A549 (cell line): ENCODE measurements at regions not wholly inside any gene's neighbourhood (a gene's known extent, or its start where the extent isn't known, plus 50 kb on each side); places are given as distances from the start of the nearest gene placed in this dataset.

Experiments used
- ATAC-seq, 2 experiments: fragments of 200-7000 bp in 1 of 2; fragments of >200 bp in 1 of 2; cut with Nextera tagmentation in 1 of 2; cut with Tn5 transposase in 1 of 2; 3 replicates each; pipeline versions ENCODE4 v1.8.0 to v1.9.1; 2018 to 2020; ENCODE audit warnings: mild to moderate bottlenecking in 1 of 2, moderate library complexity in 1 of 2
- CTCF ChIA-PET: fragments of 300-600 bp; sonication (Branson Sonifier 250); formaldehyde crosslinking; extraction: SDS; loops from one replicate; lab custom pipeline; 2021; ENCODE audit warnings: antibody characterized with exemption, inconsistent platforms; lab: Yijun Ruan, JAX
- POLR2A ChIA-PET: fragments of 350-600 bp; formaldehyde crosslinking; extraction: SDS; loops from one replicate; lab custom pipeline; 2021; ENCODE audit warnings: antibody characterized with exemption, inconsistent platforms; lab: Yijun Ruan, JAX
- DNase-seq, 2 experiments: peaks; one replicate each; pipeline versions ENCODE4 v3.0.0 to v3.0.0-alpha.2; 2011 to 2016; ENCODE audit warnings: low read depth in 1 of 2, low spot score in 1 of 2
- FAIRE-seq: peaks from 2 replicates; lab custom pipeline; 2011; peaks lifted over from hg19 to GRCh38; lab: Jason Lieb, UNC
- H3K27ac ChIP-seq, 2 experiments: fragments of >200 bp; sonication (Bioruptor Twin); formaldehyde crosslinking; 3 replicates each; pipeline ENCODE4 v1.5.1; 2016 to 2017
- H3K4me1 ChIP-seq: fragments of >200 bp; sonication (Bioruptor Twin); formaldehyde crosslinking; 3 replicates; pipeline ENCODE4 v1.6.1; 2016
- H3K4me2 ChIP-seq: fragments of >200 bp; sonication (Bioruptor Twin); formaldehyde crosslinking; 3 replicates; pipeline ENCODE4 v1.6.1; 2016
- H3K4me3 ChIP-seq: fragments of >200 bp; sonication (Bioruptor Twin); formaldehyde crosslinking; 3 replicates; pipeline ENCODE4 v1.5.1; 2016
- H3K9me3 ChIP-seq: fragments of >200 bp; sonication (Bioruptor Twin); formaldehyde crosslinking; 3 replicates; pipeline ENCODE4 v1.6.1; 2016
- BHLHE40 ChIP-seq: IDR thresholded peaks from 2 replicates; pipeline ENCODE4 v1.6.1; 2012; ENCODE audit warnings: low read depth, low read length, inconsistent platforms
- CEBPB ChIP-seq, 2 experiments: fragments of >200 bp in 1 of 2; sonication (Bioruptor Twin) in 1 of 2; formaldehyde crosslinking in 1 of 2; IDR thresholded peaks; 2 replicates each; pipeline ENCODE4 v1.6.1; 2012 to 2016
- EHF ChIP-seq: fragments of 250-450 bp; sonication (Bioruptor Pico); IDR thresholded peaks from 2 replicates; pipeline ENCODE4 v1.5.0; 2020; ENCODE audit warnings: mild to moderate bottlenecking
- FOXS1 ChIP-seq: fragments of 250-450 bp; sonication (Bioruptor Pico); IDR thresholded peaks from 2 replicates; pipeline ENCODE4 v1.5.0; 2020; ENCODE audit warnings: mild to moderate bottlenecking, moderate library complexity
- GATA3 ChIP-seq: IDR thresholded peaks from 2 replicates; pipeline ENCODE4 v1.6.1; 2012; ENCODE audit warnings: borderline replicate concordance
- HEYL ChIP-seq: fragments of 250-450 bp; sonication (Bioruptor Pico); IDR thresholded peaks from 2 replicates; pipeline ENCODE4 v1.8.0; 2021; ENCODE audit warnings: mild to moderate bottlenecking, moderate library complexity
- HOXA7 ChIP-seq: fragments of 250-450 bp; sonication (Bioruptor Pico); IDR thresholded peaks from 2 replicates; pipeline ENCODE4 v1.5.0; 2020; ENCODE audit warnings: mild to moderate bottlenecking, moderate library complexity
- HOXB13 ChIP-seq: fragments of 250-450 bp; sonication (Bioruptor Pico); IDR thresholded peaks from 2 replicates; pipeline ENCODE4 v1.5.0; 2020; ENCODE audit warnings: low read depth, mild to moderate bottlenecking, moderate library complexity
- HOXB5 ChIP-seq: fragments of 250-450 bp; sonication (Bioruptor Pico); IDR thresholded peaks from 2 replicates; pipeline ENCODE4 v1.5.0; 2020; ENCODE audit warnings: mild to moderate bottlenecking, moderate library complexity
- JUNB ChIP-seq: fragments of >200 bp; sonication (Bioruptor Twin); formaldehyde crosslinking; IDR thresholded peaks from 2 replicates; pipeline ENCODE4 v1.6.1; 2016
- KDM5A ChIP-seq: fragments of 200-600 bp; sonication (generic); IDR thresholded peaks from 2 replicates; pipeline ENCODE4 v1.6.1; 2016; ENCODE audit warnings: antibody characterized with exemption, mild to moderate bottlenecking
- MAFK ChIP-seq: fragments of 450-650 bp; IDR thresholded peaks from 2 replicates; pipeline ENCODE4 v1.6.1; 2014; ENCODE audit not compliant: partially characterized antibody
- NFE2L2 ChIP-seq: fragments of 150-350 bp; conservative IDR thresholded peaks from 2 replicates; pipeline ENCODE4 v1.6.1; 2014; ENCODE audit warnings: low read length
- RAD21 ChIP-seq, 2 experiments: fragments of >200 bp in 1 of 2; sonication (Bioruptor Twin) in 1 of 2; formaldehyde crosslinking in 1 of 2; IDR thresholded peaks in 1 of 2; conservative IDR thresholded peaks in 1 of 2; 2 replicates in 1 of 2; 3 replicates in 1 of 2; pipeline ENCODE4 v1.6.1; 2012 to 2018; ENCODE audit warnings: inconsistent platforms in 1 of 2
- RCOR1 ChIP-seq: fragments of 150-350 bp; IDR thresholded peaks from 2 replicates; pipeline ENCODE4 v1.6.1; 2014; ENCODE audit warnings: antibody characterized with exemption, low read length, low read depth
- RNF2 ChIP-seq: fragments of 200-600 bp; sonication (generic); IDR thresholded peaks from 2 replicates; pipeline ENCODE4 v1.6.1; 2016; ENCODE audit warnings: low read depth, mild to moderate bottlenecking, antibody characterized with exemption, moderate library complexity, borderline replicate concordance
- SMC3 ChIP-seq: fragments of >200 bp; sonication (Bioruptor Twin); formaldehyde crosslinking; IDR thresholded peaks from 3 replicates; pipeline ENCODE4 v1.6.1; 2018; ENCODE audit warnings: inconsistent platforms
- TP53 ChIP-seq: fragments of 250-450 bp; sonication (Bioruptor Pico); IDR thresholded peaks from 2 replicates; pipeline ENCODE4 v1.5.0; 2021; ENCODE audit warnings: mild to moderate bottlenecking, moderate library complexity
- ZFP36 ChIP-seq: fragments of 450-650 bp; IDR thresholded peaks from 2 replicates; pipeline ENCODE4 v1.6.1; 2014; ENCODE audit warnings: borderline replicate concordance; ENCODE audit not compliant: partially characterized antibody
- ZNF302 ChIP-seq: fragments of 250-450 bp; sonication (Bioruptor Pico); IDR thresholded peaks from 2 replicates; pipeline ENCODE4 v1.9.0; 2021; ENCODE audit warnings: inconsistent platforms, mild to moderate bottlenecking, moderate library complexity
- ZSCAN20 ChIP-seq: fragments of 250-450 bp; sonication (Bioruptor Pico); IDR thresholded peaks from 2 replicates; pipeline ENCODE4 v1.8.0; 2022; ENCODE audit warnings: mild to moderate bottlenecking, moderate library complexity
- WGBS: methylation state at CpG from one replicate; pipeline ENCODE4 v1.1.6; 2017; ENCODE audit errors: missing lambda C conversion rate; 5-methylcytosine and 5-hydroxymethylcytosine counted together
- TF ChIP-seq, protein P1 (sequence below): fragments of 250-450 bp; sonication (Bioruptor Pico); IDR thresholded peaks from 2 replicates; pipeline ENCODE4 v1.5.0; 2021; ENCODE audit warnings: mild to moderate bottlenecking, moderate library complexity, borderline replicate concordance
- TF ChIP-seq, protein P2 (sequence below): fragments of 250-450 bp; sonication (Bioruptor Pico); IDR thresholded peaks from 2 replicates; pipeline ENCODE4 v1.5.0; 2020; ENCODE audit warnings: low read depth, mild to moderate bottlenecking, moderate library complexity
- TF ChIP-seq, protein P3 (sequence below): fragments of >200 bp; sonication (Bioruptor Twin); formaldehyde crosslinking; IDR thresholded peaks from 3 replicates; pipeline ENCODE4 v1.6.1; 2016
- TF ChIP-seq, protein P4 (sequence below): IDR thresholded peaks from 2 replicates; pipeline ENCODE4 v1.6.1; 2012; ENCODE audit warnings: low read depth, borderline replicate concordance

DNA sequence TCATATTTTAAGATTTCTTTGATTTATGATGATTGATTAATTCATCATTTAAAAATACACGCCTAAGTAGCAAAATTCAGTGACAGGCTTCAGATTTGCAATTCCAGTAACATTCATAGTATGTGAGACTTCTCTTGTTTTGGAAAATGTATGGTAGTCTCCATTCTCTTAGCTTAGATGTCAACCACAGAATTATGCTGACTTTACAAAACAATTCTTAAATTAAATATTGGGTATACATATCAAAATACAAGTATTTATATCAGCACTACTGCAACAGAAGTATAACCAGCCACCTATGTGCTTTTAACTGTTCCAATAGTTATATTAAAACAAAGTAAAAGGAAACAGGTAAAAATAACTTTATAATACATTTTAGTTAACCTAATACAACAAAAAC, 1328.6 kb upstream of the ADGRL2 start:
- DNase-seq (no peak), ATAC-seq (no peak)
- no peak overlapping the region for H3K4me3 ChIP-seq
- ChIA-PET CTCF (no interaction called here), POLR2A (no interaction called here)
- no peak overlapping the region for H3K27ac ChIP-seq
- H3K9me3 ChIP-seq, result no peaks in the 10 kb centered on the region
- H3K4me1 ChIP-seq, result no peaks in the 10 kb centered on the region
- WGBS, result 89% methylated on average over 1 of the region's 1 CpG
- no peak overlapping the region for H3K4me2 ChIP-seq
- no peak for TF ChIP-seq HOXB5 (CRISPR knock-in tag)
- TF ChIP-seq MAFK, result peak; percentile 73
- TF ChIP-seq, protein P1, sequence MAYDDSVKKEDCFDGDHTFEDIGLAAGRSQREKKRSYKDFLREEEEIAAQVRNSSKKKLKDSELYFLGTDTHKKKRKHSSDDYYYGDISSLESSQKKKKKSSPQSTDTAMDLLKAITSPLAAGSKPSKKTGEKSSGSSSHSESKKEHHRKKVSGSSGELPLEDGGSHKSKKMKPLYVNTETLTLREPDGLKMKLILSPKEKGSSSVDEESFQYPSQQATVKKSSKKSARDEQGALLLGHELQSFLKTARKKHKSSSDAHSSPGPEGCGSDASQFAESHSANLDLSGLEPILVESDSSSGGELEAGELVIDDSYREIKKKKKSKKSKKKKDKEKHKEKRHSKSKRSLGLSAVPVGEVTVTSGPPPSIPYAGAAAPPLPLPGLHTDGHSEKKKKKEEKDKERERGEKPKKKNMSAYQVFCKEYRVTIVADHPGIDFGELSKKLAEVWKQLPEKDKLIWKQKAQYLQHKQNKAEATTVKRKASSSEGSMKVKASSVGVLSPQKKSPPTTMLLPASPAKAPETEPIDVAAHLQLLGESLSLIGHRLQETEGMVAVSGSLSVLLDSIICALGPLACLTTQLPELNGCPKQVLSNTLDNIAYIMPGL (CRISPR knock-in tag), result no peak
- TF ChIP-seq, all 56 proteins: peak for 1
- no peak for FAIRE-seq

DNA sequence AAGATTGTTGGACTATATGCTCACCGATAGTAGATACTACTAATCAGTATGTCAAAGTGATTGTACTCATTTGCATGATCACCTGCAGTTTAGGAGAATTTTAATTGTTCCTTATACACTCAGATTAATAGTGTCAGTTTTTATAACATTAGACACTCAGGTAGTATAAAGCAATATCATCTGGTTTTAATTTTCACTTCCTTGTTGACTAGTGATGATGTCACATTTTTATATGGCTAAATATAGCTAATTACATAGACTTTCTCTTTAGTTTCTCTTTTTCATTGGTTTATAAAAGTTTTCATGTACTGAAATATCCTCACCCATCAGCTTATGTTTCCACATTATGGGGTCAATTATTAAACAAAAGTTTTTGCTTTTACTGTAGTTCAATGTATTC, 1332.4 kb upstream of the ADGRL2 start:
- DNase-seq, result no peak
- TF ChIP-seq EHF, result no peak
- TF ChIP-seq, protein P2, sequence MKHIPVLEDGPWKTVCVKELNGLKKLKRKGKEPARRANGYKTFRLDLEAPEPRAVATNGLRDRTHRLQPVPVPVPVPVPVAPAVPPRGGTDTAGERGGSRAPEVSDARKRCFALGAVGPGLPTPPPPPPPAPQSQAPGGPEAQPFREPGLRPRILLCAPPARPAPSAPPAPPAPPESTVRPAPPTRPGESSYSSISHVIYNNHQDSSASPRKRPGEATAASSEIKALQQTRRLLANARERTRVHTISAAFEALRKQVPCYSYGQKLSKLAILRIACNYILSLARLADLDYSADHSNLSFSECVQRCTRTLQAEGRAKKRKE (CRISPR knock-in tag), result no peak
- no peak for TF ChIP-seq HEYL (CRISPR knock-in tag)
- TF ChIP-seq RAD21 (conservative IDR thresholded peaks at IDR 0.05 in 1 of 2, IDR thresholded peaks at IDR 0.05 in 1 of 2), result no peak
- TF ChIP-seq ZFP36, result no peak
- no peak for TF ChIP-seq HOXA7 (CRISPR knock-in tag)
- TF ChIP-seq GATA3, result no peak
- TF ChIP-seq ZNF302, result no peak
- TF ChIP-seq SMC3, result no peak
- no peak for TF ChIP-seq KDM5A
- TF ChIP-seq RNF2, result no peak
- no peak for TF ChIP-seq RCOR1
- no peak for TF ChIP-seq BHLHE40
- TF ChIP-seq, protein P3, sequence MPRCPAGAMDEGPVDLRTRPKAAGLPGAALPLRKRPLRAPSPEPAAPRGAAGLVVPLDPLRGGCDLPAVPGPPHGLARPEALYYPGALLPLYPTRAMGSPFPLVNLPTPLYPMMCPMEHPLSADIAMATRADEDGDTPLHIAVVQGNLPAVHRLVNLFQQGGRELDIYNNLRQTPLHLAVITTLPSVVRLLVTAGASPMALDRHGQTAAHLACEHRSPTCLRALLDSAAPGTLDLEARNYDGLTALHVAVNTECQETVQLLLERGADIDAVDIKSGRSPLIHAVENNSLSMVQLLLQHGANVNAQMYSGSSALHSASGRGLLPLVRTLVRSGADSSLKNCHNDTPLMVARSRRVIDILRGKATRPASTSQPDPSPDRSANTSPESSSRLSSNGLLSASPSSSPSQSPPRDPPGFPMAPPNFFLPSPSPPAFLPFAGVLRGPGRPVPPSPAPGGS, result no peak
- TF ChIP-seq MAFK, result no peak
- TF ChIP-seq CEBPB (IDR thresholded peaks at IDR 0.05), result no peak
- H3K4me2 ChIP-seq, result no peak overlapping the region
- no peak for ATAC-seq
- no peak overlapping the region for H3K27ac ChIP-seq
- 44% methylated on average over 1 of the region's 1 CpG for WGBS
- CTCF ChIA-PET, result no interaction called here
- no peak overlapping the region for H3K4me3 ChIP-seq
- FAIRE-seq, result no peak
- no peaks in the 10 kb centered on the region for H3K9me3 ChIP-seq
- no peaks in the 10 kb centered on the region for H3K4me1 ChIP-seq
- POLR2A ChIA-PET, result no interaction called here

DNA sequence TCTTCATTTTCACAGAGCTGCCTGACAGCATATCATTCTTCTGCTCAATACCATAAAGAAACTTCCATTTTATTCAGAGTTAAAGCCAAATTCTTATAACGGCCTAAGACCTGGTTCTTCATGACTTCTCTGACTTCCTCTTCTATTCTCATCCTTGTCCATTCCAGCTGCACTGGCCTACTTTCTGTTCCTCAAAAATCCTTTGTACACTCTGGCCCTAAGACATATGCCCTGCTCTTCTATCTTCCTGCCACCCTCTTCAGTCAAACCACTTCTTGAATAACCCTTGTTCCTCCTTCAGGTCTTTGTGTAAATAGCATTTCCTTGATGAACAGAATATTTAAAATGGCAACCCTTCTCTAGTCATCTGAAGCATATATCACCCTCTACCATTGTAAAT, 1338.7 kb upstream of the ADGRL2 start:
- FAIRE-seq (no peak), DNase-seq (no peak), ATAC-seq (no peak)
- WGBS, result 42% methylated on average over 1 of the region's 1 CpG
- no peak for TF ChIP-seq TP53
- TF ChIP-seq CEBPB (IDR thresholded peaks at IDR 0.05), result no peak
- no peak for TF ChIP-seq HOXB13
- TF ChIP-seq, protein P2 (CRISPR knock-in tag), result no peak
- TF ChIP-seq HOXB5 (CRISPR knock-in tag), result no peak
- no peak for TF ChIP-seq JUNB
- no peak for TF ChIP-seq SMC3
- TF ChIP-seq, protein P3, result no peak
- no peak for TF ChIP-seq NFE2L2
- TF ChIP-seq, protein P4, sequence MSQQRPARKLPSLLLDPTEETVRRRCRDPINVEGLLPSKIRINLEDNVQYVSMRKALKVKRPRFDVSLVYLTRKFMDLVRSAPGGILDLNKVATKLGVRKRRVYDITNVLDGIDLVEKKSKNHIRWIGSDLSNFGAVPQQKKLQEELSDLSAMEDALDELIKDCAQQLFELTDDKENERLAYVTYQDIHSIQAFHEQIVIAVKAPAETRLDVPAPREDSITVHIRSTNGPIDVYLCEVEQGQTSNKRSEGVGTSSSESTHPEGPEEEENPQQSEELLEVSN, result no peak
- TF ChIP-seq GATA3, result no peak
- no peak for TF ChIP-seq MAFK
- no peak for TF ChIP-seq FOXS1 (CRISPR knock-in tag)
- TF ChIP-seq ZSCAN20, result no peak
- no peaks in the 10 kb centered on the region for H3K9me3 ChIP-seq
- ChIA-PET POLR2A (no interaction called here), CTCF (no interaction called here)
- no peaks in the 10 kb centered on the region for H3K4me1 ChIP-seq
- H3K27ac ChIP-seq, result no peak overlapping the region
- no peak overlapping the region for H3K4me3 ChIP-seq
- no peak overlapping the region for H3K4me2 ChIP-seq
